SIG-M5 treated with dmso at 0.1 percent for 504 hours (cell line): ENCODE measurements at regions not wholly inside any gene's neighbourhood (a gene's known extent, or its start where the extent isn't known, plus 50 kb on each side); places are given as distances from the start of the nearest gene placed in this dataset.

Experiments used
- DNase-seq: peaks from one replicate; lab custom pipeline; 2025; ENCODE audit not compliant: unreplicated experiment; lab: John Stamatoyannopoulos, UW

DNA sequence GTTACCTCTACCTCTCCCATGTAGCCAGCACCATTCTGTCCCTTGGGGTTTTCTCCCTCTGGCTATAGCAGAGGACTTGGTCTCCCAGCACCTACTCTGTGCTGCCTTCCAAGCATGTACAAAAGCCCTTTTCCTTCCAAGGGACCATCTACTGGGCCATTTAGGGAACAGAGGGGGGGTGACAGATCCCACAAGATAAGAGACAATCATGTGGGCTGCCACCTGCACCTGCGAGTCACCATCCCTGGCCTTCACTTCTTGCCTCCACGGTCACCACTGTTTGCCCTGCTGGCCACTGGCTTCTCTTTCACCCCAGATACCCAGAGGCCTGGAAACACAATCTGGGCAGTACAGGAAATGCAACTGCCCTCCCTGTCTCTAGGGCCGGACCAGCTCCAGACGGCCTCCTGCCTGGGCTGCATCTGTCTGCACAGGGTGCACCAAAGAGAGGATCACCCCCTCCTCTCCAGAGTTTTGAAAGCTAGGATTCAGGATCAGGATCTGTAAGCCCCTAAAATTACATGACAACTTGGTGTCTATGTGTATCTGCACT, 160.8 kb upstream of the NECTIN1 start:
- no peak for DNase-seq

DNA sequence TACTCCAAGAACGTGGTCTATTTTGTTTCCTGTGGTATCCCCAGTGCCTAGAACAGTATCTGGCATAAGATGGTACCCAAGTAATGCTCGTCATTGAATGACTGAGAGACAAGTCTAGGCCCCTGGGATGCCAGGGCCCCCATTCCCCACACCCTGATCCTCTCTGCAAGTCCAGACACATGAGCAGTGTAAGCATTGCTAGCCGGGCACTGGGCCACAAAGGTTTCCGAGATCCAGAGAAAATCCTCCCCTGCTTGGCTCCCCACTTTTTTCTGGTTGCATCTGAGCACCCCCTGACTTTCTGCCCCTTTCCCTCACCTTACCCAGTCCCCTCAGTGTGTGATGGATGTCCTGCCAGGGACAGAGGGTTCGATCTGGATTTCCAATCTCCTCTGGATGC, 160.1 kb upstream of the NECTIN1 start:
- no peak for DNase-seq

DNA sequence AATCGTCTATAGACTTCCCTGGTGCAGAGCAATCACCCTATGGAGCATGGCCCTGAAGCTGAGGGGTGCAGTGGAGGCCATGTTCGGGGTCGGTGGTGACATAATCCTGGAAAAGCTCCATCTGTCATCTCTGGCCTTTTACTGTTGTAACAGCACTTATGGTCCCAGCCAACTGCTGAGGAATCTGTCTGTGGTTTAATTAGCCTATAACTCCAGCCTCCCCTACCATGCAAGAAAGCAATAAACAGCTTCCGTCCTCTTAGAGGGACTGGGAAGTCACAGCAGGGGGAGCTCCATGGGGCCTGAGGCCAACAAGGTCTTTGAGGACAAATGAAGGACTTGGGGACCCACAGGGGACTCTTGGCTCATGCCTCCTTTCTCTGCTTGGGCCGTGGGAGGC, 159.1 kb upstream of the NECTIN1 start:
- DNase-seq = no peak

DNA sequence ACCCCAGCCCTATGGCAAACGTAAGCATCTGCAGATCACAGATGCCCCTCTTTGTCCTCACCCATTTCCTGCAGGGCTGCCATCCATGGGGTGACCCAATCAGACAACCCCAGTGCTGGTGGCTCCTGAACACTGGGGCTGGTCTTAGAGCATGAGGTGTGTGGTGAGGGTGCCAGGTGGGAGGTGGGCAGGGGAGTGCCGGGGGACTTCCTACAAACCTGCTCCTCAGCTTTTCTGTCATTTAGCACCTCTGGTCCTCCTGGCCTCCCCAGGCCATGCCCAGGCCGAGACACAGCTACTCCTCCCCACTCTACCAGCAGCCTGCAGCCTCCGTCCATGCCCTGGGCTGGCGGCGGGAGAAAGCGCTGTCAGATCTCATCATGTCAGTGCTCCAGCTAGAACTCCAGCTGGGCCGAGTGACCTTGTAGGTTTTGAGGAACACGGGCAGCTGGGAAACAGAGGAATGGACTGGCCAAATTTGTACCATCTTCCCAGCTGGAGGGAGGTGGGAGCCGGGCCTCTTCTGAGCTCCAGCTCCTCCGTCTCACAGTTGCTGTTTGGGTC, 157.7 kb upstream of the NECTIN1 start:
- no peak for DNase-seq

DNA sequence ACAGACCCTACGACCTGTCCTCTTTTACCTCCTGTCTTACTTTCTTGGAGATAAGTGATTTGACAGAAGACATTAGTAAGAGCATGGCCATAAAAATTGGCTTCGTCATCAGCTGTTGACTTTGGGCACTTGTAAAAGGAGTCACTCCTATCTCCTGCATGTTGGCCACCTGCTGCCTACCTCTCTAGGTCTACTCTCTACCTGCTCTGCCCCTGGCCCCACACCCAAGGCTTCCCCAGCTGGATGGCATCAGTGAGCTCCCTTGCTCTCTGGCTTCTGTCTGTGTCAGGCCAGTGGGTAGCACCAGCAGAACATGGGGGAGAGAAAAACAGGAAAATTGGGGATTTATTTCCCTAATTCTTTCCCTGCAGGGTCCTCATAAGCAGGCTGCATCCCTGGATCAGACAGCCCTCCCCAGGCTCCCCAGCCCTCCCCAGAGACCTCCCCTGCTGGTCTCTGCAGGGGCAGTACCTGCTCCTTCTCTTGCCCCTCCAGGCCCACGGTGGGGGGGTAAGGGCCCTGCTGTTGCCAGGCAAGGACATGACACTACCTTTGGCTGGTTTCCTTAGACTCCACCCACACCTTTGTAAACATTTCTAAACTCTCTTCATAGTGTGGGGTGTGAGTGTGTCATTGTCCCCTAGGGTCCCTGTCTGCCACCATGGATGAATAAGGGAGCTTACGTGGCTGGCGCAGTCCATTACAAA, 157.0 kb upstream of the NECTIN1 start:
- DNase-seq = no peak

DNA sequence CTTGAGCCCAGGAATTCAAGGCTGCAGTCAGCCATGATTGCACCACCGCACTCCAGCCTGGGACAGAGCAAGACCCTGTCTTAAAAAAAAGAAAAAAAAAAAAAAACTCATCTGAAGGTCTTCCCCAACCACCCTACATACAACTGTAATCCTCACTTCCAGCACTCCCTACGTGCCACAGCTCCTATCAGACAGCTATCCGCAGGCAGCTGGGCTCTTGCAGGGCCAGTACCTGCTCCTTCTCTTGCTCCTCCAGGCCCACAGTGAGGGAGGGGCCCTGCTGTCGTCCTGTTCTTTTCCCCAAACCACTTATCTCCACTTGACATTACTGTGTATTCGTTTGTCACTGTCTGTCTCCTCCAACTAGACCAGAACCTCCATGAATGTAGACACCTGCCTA, 156.1 kb upstream of the NECTIN1 start:
- DNase-seq = no peak

DNA sequence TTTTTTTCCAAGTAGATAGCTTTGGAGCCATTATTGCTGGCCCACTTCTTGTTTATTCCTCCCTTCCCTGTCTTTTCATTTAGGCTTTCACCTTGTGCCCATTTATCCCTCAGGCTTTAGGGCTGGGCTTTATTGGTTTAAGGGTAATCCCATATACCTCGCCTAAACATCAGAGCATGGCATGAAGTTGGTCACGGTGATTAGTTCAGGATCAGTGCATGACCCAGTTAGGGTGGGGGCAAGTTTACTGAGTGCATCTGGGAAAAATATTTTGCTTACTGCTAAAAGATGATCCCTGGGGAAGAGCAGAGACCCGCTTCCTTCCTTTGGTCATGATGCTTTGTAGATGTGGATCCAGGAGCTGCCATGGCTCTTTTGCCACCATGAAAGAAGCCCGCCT, 153.3 kb upstream of the NECTIN1 start:
- no peak for DNase-seq

DNA sequence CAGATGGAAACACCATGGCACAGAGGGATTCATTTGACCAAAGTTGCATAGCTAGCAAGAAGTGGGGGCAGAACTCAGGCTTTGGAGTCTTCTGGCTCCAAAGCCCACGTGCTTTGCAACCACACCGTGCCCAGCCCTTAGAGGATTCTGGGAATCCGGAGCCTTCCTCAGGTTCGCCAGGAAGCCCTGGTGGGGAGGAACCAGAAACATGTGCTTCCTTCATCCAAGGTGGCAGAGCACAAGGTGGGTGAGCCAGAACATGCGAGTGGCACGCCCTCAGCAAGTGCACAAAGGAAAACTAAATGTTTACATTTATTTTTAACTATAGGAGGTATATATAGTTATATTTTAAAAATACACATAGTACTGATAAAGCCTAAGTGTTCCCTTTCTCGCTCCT, 151.9 kb upstream of the NECTIN1 start:
- DNase-seq = no peak

DNA sequence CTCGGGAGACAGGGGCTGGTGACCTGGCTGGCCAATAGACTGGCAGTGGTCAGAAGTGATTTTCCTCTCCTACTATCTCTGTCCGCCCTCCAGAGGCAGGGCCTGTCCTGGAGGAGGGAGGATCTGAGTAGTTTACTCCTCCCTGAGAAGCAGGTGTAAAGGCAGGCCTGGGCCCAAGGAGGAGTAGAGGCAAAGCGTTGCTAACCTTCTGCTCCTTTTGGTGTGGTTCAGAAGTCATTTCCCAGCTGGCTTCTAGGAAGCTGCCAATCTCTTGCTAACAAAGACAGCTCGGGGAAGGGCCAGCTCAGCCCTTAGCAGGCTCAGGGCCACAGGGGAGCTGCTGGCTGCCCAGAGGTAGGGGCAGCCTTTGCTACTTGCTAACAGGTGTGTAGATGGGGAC, 151.1 kb upstream of the NECTIN1 start:
- no peak for DNase-seq

DNA sequence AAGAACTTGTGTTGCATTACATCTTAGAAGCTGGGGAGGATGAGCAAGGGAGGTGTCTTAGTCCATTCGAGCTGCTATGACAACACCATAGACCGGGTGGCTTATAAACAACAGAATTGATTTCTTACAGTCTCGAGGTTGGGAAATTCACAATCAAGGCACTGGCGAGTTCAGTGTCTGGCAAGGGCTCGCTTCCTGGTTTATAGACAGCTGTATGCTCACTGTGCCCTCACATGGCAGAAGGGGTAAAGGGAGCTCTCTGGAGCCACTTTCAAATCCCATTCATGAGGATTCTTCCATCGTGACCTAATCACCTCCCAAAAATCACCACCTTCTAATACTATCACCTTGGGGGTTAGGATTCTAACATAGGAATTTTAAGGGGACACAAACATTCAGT, 150.0 kb upstream of the NECTIN1 start:
- no peak for DNase-seq

DNA sequence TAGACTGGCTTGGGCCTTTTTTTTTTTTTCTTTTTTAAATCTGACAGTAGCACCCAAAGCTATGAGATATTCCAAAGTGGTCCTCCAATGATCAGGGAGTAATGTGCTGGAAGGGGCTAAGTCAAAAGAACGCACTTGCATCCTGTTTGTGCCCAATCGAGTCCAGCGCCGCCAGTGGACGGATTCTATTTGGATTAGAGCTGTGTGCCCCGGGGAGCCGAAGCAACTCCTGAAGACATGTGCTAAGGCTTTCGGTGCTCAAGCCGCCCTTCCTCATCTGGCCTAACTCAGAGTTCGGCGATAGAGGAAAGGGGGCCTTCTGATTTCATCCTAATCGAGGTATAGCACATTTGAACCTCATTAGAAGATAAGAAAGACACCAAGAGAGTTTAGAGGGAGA, 147.8 kb upstream of the NECTIN1 start:
- DNase-seq = no peak

DNA sequence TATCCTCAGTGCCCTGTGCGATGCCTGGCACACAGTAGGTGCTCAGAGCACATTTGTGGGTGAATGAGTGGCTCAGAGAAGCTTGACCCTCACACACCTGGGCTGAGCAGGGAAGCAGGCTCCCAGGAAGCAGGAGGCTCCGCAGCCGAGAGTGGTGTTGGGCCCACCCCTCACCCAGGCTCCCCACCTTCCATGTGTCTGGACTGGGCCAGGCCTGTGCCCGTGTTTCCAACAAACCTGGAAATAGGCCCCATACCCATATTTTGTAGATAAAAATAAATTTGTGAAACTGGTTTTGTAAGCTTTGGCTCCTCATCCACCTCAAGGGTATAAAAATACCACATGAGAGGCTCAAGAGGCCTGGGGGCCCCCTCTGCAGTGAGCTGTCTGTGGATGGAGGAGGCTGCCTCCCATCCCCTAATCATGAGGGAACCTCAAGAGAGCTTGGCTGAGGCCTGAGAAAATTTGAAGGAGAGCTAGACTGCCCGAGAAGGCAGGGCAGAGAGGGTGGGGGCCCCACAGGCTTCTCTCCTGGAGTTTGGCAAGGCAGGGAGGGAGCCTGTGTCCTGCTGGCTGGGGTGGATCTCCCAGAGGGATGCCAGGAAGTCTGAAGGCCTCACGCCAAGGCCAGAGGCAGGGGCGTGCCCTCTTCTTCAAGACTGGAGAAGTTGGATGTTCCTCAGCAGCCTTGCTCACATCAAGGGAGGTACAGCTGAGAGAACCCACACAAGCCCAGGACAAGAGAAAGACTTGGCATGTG, 147.0 kb upstream of the NECTIN1 start:
- no peak for DNase-seq

DNA sequence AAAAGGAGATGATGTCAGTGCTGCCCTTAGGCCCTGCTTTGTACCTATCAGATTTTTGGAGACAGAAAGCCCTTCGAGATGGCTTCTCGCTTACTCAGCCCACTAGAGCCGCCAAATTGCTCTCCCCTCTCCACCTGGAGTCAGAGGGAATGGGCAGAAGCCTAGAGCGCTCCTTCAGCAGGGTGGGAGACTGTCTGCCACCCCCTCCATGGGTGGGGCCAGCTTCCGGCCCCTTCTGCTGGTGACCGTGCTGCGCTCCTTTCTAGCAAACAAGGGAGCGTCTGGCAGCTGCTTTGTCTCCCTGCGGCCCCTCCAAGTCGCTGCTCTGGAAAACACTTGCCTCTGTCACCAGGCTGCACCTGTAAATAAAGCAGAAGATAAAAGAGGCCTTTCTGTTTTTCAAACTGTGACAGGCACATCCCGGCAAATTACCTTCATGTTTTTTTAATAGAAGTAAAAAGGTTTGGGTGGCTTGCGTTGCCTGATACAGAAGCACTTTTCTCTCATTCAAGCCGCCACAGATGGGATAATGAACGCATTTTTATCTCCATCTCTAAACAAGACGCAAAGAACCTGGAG, 145.7 kb upstream of the NECTIN1 start:
- no peak for DNase-seq

DNA sequence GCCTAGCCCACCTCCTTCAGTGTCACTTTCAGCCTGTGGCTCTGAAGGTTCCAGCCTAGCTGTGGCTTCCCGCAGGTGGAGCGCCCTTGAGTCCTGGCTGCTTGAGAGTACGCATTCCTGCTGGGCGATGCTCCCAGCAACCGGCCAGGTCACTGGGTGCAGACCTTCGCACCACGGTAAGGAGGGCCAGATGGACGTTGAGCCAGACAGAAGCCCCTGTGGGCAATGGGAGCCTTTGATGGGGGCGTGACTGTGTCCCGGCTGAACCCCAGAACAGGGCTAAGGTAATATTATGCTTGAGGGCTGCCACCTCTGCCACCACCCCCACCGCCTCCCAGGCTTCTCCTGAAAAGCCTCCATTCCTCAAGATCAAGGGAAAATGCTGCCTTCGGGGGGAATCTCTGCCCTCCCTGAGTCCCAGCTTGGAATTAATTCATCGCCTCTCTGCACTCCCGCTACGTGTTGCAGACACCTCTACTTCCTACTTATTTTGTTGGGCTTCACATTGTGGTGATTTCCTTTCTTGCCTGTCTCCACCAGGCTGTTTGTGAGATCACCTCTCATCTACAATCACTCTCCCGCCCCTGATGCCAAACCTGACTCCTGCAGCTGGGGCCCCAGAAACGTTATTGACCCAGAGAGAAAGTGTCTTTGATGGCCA, 144.9 kb upstream of the NECTIN1 start:
- no peak for DNase-seq

DNA sequence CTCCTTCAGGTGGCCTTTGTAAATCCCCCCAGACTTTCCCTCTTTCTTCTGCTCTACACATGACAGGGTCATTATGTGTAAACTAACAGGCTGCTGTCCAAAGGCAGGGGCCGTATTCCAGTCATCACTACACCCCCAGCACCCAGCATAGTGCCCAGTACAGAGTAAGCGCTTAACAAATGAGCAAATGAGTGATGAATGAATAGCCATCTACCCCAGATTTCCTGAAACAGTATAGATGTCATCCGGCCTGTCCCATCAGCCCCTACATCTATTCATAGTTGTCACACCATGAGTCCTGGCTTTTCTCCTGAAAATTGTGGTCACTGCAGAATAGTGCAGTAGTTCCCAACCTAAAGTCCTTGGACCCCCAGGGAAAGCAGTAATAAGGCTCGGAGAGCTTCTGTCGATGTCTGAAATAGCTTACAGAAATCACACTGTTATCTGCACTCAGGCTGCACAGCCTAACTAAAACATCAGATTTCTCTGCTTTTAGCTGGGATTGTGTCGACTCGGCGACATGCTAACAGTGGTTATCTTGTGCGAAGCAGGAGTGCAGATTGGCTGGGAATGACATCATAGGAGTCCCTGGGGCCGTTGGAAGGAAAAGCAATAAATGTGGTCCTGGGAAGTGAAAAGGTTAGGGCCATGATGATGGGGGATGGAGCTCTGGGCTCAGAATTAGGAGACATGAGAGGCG, 143.8 kb upstream of the NECTIN1 start:
- DNase-seq = no peak

DNA sequence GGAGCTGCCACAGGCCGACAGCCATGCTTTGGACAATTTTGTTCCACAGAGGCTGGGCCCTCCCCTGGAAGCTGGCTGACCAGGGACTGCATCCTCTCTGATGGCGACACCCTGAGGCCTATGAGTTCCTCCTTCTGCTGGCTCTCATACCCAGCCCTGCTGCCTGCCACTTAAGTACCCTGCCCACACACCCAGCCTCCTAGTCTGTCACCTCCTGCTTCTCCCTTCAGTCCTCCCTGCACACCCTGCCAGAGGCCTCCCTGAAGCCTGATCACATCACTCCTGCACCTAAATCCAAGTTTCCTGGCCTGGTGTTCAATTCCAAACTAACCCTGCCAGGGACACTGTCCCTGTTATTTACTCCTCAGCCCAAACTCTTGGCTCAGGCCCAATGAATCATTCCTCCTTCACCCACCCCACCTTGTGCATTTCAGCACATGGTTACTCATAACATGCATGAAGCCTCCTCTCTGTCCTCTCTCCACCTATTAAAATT, 136.7 kb upstream of the NECTIN1 start:
- DNase-seq = no peak

DNA sequence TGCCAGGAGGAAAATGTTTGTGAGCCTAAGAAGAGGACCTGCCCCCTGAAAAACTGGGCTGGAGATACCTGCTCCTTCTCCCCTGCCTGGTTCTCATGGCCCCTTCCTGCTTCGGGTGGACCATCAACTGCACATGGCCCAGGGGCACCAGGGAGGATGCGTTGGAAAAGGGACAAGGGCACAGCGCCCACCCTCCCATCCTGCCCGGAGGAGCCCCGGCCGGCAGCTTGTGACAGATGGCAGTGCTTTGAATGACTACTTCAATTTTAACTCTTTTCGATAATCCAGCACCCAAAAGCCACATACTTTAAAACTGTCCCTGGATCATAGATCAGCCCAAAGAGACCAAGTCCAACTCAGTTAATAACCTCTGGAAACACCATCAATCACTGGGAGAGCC, 135.8 kb upstream of the NECTIN1 start:
- no peak for DNase-seq

DNA sequence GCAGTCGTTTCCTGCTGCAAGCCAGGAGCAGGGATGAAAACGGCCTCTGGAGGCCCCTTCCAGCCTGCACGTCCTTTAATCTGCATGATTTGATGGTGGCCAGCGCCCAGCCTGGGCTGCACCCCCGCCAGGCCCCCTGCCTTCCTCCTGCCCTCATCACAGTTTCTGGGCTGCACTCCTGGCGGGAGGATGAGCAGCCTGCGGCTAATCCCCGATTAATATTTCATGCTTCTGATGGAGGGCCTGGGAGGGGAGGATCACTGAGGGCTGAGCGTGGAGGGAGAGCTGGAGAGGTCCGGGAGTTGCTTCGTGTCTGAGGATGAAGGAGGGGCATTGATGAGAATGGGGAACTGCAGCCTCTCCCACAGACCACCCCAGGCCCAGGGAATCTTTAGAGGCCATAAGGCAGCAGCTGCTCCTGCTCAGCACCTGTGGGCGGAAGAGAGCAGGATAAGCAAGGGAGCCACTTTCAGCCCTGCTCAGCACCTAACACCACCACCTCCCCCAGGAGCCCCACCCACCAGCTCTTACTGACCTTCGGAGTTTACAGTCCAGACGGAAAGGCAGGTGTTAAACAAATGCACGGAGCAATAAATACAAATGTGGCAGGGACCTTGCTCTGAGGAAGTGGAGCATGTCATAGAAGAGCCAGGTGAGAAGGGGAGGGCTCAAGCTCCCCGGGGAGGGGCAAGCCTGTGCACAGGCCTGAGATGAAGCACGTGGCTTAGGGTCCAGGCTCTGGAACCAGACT, 135.0 kb upstream of the NECTIN1 start:
- DNase-seq = no peak

DNA sequence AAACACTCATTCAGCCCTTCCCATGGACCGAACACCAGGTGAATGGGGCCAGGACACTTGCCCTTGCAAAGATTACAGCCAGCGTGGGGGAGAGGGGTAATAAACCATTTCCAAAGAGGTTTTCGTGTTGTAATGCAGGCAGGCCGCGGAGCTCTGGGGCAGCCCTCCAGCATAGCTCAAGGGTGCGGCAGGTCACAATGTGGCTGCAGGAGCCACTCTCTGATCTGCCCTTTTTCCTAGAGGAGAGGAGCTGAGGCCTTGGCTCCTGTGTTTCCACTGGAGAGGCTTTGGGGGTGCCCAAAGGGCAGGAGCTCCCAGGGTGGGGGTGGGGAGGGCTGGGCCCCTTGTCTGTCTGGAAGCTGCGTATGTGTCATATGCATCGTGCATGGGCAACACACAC, 134.2 kb upstream of the NECTIN1 start:
- no peak for DNase-seq

DNA sequence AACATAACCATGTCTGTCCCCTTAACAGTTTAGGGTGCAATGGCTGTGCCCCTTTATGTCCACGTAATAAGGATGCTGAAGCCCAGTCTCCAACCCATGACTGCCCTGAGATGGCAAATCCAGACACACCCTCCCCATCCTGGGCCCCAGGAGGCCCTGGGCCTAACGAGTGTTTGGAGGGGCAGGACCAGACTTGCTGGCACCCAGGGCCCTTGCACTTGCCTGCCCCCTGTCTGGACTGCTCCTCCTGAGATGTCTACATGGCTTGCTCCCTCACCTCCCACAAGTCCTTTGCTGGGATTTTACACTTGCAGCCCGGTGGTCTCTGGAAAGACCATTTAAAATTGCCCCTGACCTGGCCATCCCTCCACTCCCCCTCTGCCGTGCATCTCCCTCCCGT, 132.2 kb upstream of the NECTIN1 start:
- DNase-seq = no peak
